ENCODE measurements at regions not wholly inside any gene's neighbourhood (a gene's known extent, or its start where the extent isn't known, plus 50 kb on each side); places are given as distances from the start of the nearest gene placed in this dataset.
"Not testable (repeated sequence)": the region's sequence is repeated elsewhere in the genome, so short reads cannot be mapped to it uniquely, and the experiment has no call there.

GRCh38 chr3:110625201-110625747 is 446.3 kb upstream of the NECTIN3 start:
- Mint-ChIP-seq H3K4me3 (no peak overlapping the region), H3K9me3 (no peaks in the 10 kb centered on the region), H3K27ac (no peak overlapping the region), H3K36me3 (no peaks in the 10 kb centered on the region), H3K4me1 (peaks cover 9% of the 10 kb centered on the region)
- no peak for DNase-seq (ENCODE audit: low spot score in 2 of 2)
- no peak for ATAC-seq

GRCh38 chr3:110626652-110627111 is 444.9 kb upstream of the NECTIN3 start:
- peak overlapping the region; percentile 41 for H3K27ac Mint-ChIP-seq
- not testable (repeated sequence) for H3K4me1 Mint-ChIP-seq; H3K9me3 Mint-ChIP-seq; DNase-seq (ENCODE audit: low spot score in 2 of 2); H3K4me3 Mint-ChIP-seq; ATAC-seq; H3K36me3 Mint-ChIP-seq

- Mint-ChIP-seq H3K27ac (no peak overlapping the region), H3K4me3 (no peak overlapping the region), H3K9me3 (no peaks in the 10 kb centered on the region), H3K36me3 (no peaks in the 10 kb centered on the region), H3K4me1 (peaks cover 9% of the 10 kb centered on the region)
- DNase-seq (ENCODE audit: low spot score in 2 of 2) (no peak), ATAC-seq (no peak)
Observed at GRCh38 chr3:110628650-110629301, 442.8 kb upstream of the NECTIN3 start.

- Mint-ChIP-seq H3K27ac (no peak overlapping the region), H3K4me1 (peaks cover 9% of the 10 kb centered on the region), H3K9me3 (no peaks in the 10 kb centered on the region), H3K4me3 (no peak overlapping the region), H3K36me3 (no peaks in the 10 kb centered on the region)
- DNase-seq (ENCODE audit: low spot score in 2 of 2) (no peak), ATAC-seq (no peak)
Observed at GRCh38 chr3:110629917-110630316, 441.7 kb upstream of the NECTIN3 start.

GRCh38 chr3:110644203-110644602 is 427.4 kb upstream of the NECTIN3 start:
- no peaks in the 10 kb centered on the region for H3K36me3 Mint-ChIP-seq
- DNase-seq (ENCODE audit: low spot score in 2 of 2) = no peak
- H3K27ac Mint-ChIP-seq = no peak overlapping the region
- H3K9me3 Mint-ChIP-seq = no peaks in the 10 kb centered on the region
- no peaks in the 10 kb centered on the region for H3K4me1 Mint-ChIP-seq
- ATAC-seq = no peak
- no peak overlapping the region for H3K4me3 Mint-ChIP-seq

GRCh38 chr3:110646055-110646454 is 425.6 kb upstream of the NECTIN3 start:
- H3K9me3 Mint-ChIP-seq = no peaks in the 10 kb centered on the region

GRCh38 chr3:110646496-110646895 is 425.1 kb upstream of the NECTIN3 start:
- no peaks in the 10 kb centered on the region for H3K36me3 Mint-ChIP-seq
- no peaks in the 10 kb centered on the region for H3K9me3 Mint-ChIP-seq
- no peaks in the 10 kb centered on the region for H3K4me1 Mint-ChIP-seq
- ATAC-seq = no peak
- no peak for DNase-seq (ENCODE audit: low spot score in 2 of 2)
- H3K4me3 Mint-ChIP-seq = no peak overlapping the region
- H3K27ac Mint-ChIP-seq = no peak overlapping the region

More at GRCh38 chr3:110646055-110646454, 425.6 kb upstream of the NECTIN3 start:
- DNase-seq (ENCODE audit: low spot score in 2 of 2) (no peak), ATAC-seq (no peak)
- H3K36me3 Mint-ChIP-seq = no peaks in the 10 kb centered on the region
- no peaks in the 10 kb centered on the region for H3K4me1 Mint-ChIP-seq
- no peak overlapping the region for H3K27ac Mint-ChIP-seq
- H3K4me3 Mint-ChIP-seq = no peak overlapping the region

- Mint-ChIP-seq H3K4me3 (no peak overlapping the region), H3K4me1 (no peaks in the 10 kb centered on the region), H3K9me3 (no peaks in the 10 kb centered on the region), H3K27ac (no peak overlapping the region), H3K36me3 (no peaks in the 10 kb centered on the region)
- ATAC-seq (no peak), DNase-seq (ENCODE audit: low spot score in 2 of 2) (no peak)
Observed at GRCh38 chr3:110647586-110647985, 424.0 kb upstream of the NECTIN3 start.

GRCh38 chr3:110650741-110651140 is 420.9 kb upstream of the NECTIN3 start:
- Mint-ChIP-seq H3K4me1 (no peaks in the 10 kb centered on the region), H3K27ac (no peak overlapping the region), H3K4me3 (no peak overlapping the region), H3K36me3 (no peaks in the 10 kb centered on the region), H3K9me3 (no peaks in the 10 kb centered on the region)
- no peak for DNase-seq (ENCODE audit: low spot score in 2 of 2)
- no peak for ATAC-seq

- ATAC-seq = no peak
- no peak overlapping the region for H3K4me3 Mint-ChIP-seq
- no peak for DNase-seq (ENCODE audit: low spot score in 2 of 2)
- no peaks in the 10 kb centered on the region for H3K4me1 Mint-ChIP-seq
- no peaks in the 10 kb centered on the region for H3K36me3 Mint-ChIP-seq
- no peaks in the 10 kb centered on the region for H3K9me3 Mint-ChIP-seq
- no peak overlapping the region for H3K27ac Mint-ChIP-seq
Observed at GRCh38 chr3:110654843-110655502, 416.6 kb upstream of the NECTIN3 start.

- no peaks in the 10 kb centered on the region for H3K9me3 Mint-ChIP-seq
- DNase-seq (ENCODE audit: low spot score in 2 of 2) (no peak), ATAC-seq (no peak)
- no peaks in the 10 kb centered on the region for H3K4me1 Mint-ChIP-seq
- no peak overlapping the region for H3K27ac Mint-ChIP-seq
- no peaks in the 10 kb centered on the region for H3K36me3 Mint-ChIP-seq
- no peak overlapping the region for H3K4me3 Mint-ChIP-seq
Observed at GRCh38 chr3:110656394-110657025, 415.1 kb upstream of the NECTIN3 start.

GRCh38 chr3:110664148-110664547 is 407.5 kb upstream of the NECTIN3 start:
- H3K4me1 Mint-ChIP-seq = no peaks in the 10 kb centered on the region
- no peaks in the 10 kb centered on the region for H3K36me3 Mint-ChIP-seq
- ATAC-seq = no peak
- H3K4me3 Mint-ChIP-seq = no peak overlapping the region
- peaks cover 10% of the 10 kb centered on the region for H3K9me3 Mint-ChIP-seq
- H3K27ac Mint-ChIP-seq = no peak overlapping the region
- DNase-seq (ENCODE audit: low spot score in 2 of 2) = no peak

- Mint-ChIP-seq H3K4me1 (no peaks in the 10 kb centered on the region), H3K9me3 (peaks cover 13% of the 10 kb centered on the region), H3K4me3 (no peak overlapping the region), H3K36me3 (no peaks in the 10 kb centered on the region), H3K27ac (no peak overlapping the region)
- no peak for ATAC-seq
- no peak for DNase-seq (ENCODE audit: low spot score in 2 of 2)
Observed at GRCh38 chr3:110666495-110666894, 405.1 kb upstream of the NECTIN3 start.

- no peak overlapping the region for H3K27ac Mint-ChIP-seq
- H3K9me3 Mint-ChIP-seq = peaks cover 13% of the 10 kb centered on the region
- no peak overlapping the region for H3K4me3 Mint-ChIP-seq
- H3K36me3 Mint-ChIP-seq = no peaks in the 10 kb centered on the region
- DNase-seq (ENCODE audit: low spot score in 2 of 2) = no peak
- H3K4me1 Mint-ChIP-seq = no peaks in the 10 kb centered on the region
- no peak for ATAC-seq
Observed at GRCh38 chr3:110667216-110667615, 404.4 kb upstream of the NECTIN3 start.

- DNase-seq (ENCODE audit: low spot score in 2 of 2) (no peak), ATAC-seq (no peak)
- Mint-ChIP-seq H3K4me1 (no peaks in the 10 kb centered on the region), H3K27ac (no peak overlapping the region), H3K36me3 (no peaks in the 10 kb centered on the region), H3K9me3 (peaks cover 13% of the 10 kb centered on the region), H3K4me3 (no peak overlapping the region)
Observed at GRCh38 chr3:110670407-110670806, 401.2 kb upstream of the NECTIN3 start.

GRCh38 chr3:110677506-110677905 is 394.1 kb upstream of the NECTIN3 start:
- no peak overlapping the region for H3K4me3 Mint-ChIP-seq
- H3K27ac Mint-ChIP-seq = no peak overlapping the region
- no peaks in the 10 kb centered on the region for H3K4me1 Mint-ChIP-seq
- DNase-seq (ENCODE audit: low spot score in 2 of 2) (no peak), ATAC-seq (no peak)
- peaks cover 3% of the 10 kb centered on the region for H3K9me3 Mint-ChIP-seq
- H3K36me3 Mint-ChIP-seq = no peaks in the 10 kb centered on the region
